ENCODE measurements at regions not wholly inside any gene's neighbourhood (a gene's known extent, or its start where the extent isn't known, plus 50 kb on each side); places are given as distances from the start of the nearest gene placed in this dataset.
"Not testable (repeated sequence)": the region's sequence is repeated elsewhere in the genome, so short reads cannot be mapped to it uniquely, and the experiment has no call there.

DNA sequence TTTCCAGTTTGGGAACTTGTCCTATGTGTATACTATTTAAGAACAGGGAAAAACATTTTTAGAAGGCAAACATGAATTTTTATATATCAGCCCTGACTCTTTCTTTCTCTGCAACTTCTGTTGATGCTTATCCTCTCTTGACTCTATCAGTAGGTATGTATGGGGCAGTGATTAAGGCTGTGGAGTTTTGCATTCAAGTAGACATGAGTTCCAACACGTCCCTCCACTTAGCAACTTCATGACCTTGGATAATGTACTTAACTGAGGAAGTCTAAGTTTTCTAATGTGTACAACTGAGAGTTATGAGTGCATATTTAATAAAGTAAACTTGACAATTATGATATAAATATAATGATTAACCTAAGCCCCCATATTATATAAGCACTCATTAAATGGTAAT is 414.6 kb downstream of the TDRD3 start:
- Histone ChIP-seq H3K4me1 (no peaks in the 10 kb centered on the region), H3K4me3 (no peak overlapping the region), H3K27me3 (no peaks in the 10 kb centered on the region), H3K9me3 (no peaks in the 10 kb centered on the region), H3K36me3 (no peaks in the 10 kb centered on the region), H3K27ac (no peak overlapping the region)
- TF ChIP-seq POLR2AphosphoS5 (IDR thresholded peaks at IDR 0.05; ENCODE audit: insufficient read depth in 1 of 2, low read depth in 1 of 2) = no peak
- no peak for TF ChIP-seq CTCF (IDR thresholded peaks at IDR 0.05)
- TF ChIP-seq POLR2A (IDR thresholded peaks at IDR 0.05) = no peak
- intact Hi-C loops (cut with DNase I) = no loop called here
- DNase-seq (ENCODE audit: extremely low spot score in 2 of 2) = no peak

- H3K4me1 ChIP-seq; H3K9me3 ChIP-seq; H3K36me3 ChIP-seq; H3K27ac ChIP-seq; H3K27me3 ChIP-seq; intact Hi-C loops (cut with DNase I); DNase-seq (ENCODE audit: extremely low spot score in 2 of 2); H3K4me3 ChIP-seq: not testable (repeated sequence)
These were observed 408.6 kb downstream of the TDRD3 start for GRCh38 chr13:60805640-60806039.

DNA sequence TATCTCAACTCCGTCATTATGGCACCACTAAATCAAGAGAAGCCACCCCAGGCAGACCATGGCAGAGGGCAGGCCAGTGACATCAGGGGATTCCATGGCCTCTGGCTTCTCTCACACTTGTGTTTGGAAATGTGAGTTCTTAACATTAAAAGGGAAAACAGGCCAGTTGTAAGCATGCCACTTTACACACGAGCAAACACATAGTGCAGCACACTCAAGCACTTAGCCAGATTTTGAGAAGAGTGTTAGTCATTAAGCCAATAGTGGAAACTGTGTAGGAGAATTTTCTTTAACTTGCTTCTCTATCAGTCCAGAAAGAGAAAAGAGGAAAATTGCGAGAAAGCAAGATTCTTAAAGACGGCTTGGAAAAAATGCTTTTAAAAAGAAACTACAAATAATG is 401.5 kb downstream of the TDRD3 start:
- no peaks in the 10 kb centered on the region for H3K36me3 ChIP-seq
- H3K4me1 ChIP-seq = no peaks in the 10 kb centered on the region
- H3K27me3 ChIP-seq = no peaks in the 10 kb centered on the region
- no peak for DNase-seq (ENCODE audit: extremely low spot score in 2 of 2)
- intact Hi-C loops (cut with DNase I) = no loop called here
- TF ChIP-seq POLR2AphosphoS5 (IDR thresholded peaks at IDR 0.05; ENCODE audit: insufficient read depth in 1 of 2, low read depth in 1 of 2) (no peak), CTCF (IDR thresholded peaks at IDR 0.05) (no peak), POLR2A (IDR thresholded peaks at IDR 0.05) (no peak)
- no peaks in the 10 kb centered on the region for H3K9me3 ChIP-seq
- no peak overlapping the region for H3K27ac ChIP-seq
- no peak overlapping the region for H3K4me3 ChIP-seq

- H3K36me3 ChIP-seq = no peaks in the 10 kb centered on the region
- no peak overlapping the region for H3K27ac ChIP-seq
- no peaks in the 10 kb centered on the region for H3K4me1 ChIP-seq
- no peak overlapping the region for H3K4me3 ChIP-seq
- intact Hi-C loops (cut with DNase I) = no loop called here
- no peaks in the 10 kb centered on the region for H3K27me3 ChIP-seq
- H3K9me3 ChIP-seq = no peaks in the 10 kb centered on the region
- no peak for TF ChIP-seq POLR2AphosphoS5 (IDR thresholded peaks at IDR 0.05; ENCODE audit: insufficient read depth in 1 of 2, low read depth in 1 of 2)
- no peak for TF ChIP-seq CTCF (IDR thresholded peaks at IDR 0.05)
- no peak for TF ChIP-seq POLR2A (IDR thresholded peaks at IDR 0.05)
- DNase-seq (ENCODE audit: extremely low spot score in 2 of 2) = no peak
These were observed 400.1 kb downstream of the TDRD3 start for GRCh38 chr13:60797112-60797511.

GRCh38 chr13:60794751-60795150 is 397.7 kb downstream of the TDRD3 start:
- no peak for DNase-seq (ENCODE audit: extremely low spot score in 2 of 2)
- H3K27ac ChIP-seq = no peak overlapping the region
- H3K9me3 ChIP-seq = no peaks in the 10 kb centered on the region
- H3K27me3 ChIP-seq = no peaks in the 10 kb centered on the region
- no peak overlapping the region for H3K4me3 ChIP-seq
- TF ChIP-seq POLR2A (IDR thresholded peaks at IDR 0.05) = no peak
- TF ChIP-seq POLR2AphosphoS5 (IDR thresholded peaks at IDR 0.05; ENCODE audit: insufficient read depth in 1 of 2, low read depth in 1 of 2) = no peak
- peaks cover 7% of the 10 kb centered on the region for H3K4me1 ChIP-seq
- intact Hi-C loops (cut with DNase I) = no loop called here
- H3K36me3 ChIP-seq = no peaks in the 10 kb centered on the region

DNA sequence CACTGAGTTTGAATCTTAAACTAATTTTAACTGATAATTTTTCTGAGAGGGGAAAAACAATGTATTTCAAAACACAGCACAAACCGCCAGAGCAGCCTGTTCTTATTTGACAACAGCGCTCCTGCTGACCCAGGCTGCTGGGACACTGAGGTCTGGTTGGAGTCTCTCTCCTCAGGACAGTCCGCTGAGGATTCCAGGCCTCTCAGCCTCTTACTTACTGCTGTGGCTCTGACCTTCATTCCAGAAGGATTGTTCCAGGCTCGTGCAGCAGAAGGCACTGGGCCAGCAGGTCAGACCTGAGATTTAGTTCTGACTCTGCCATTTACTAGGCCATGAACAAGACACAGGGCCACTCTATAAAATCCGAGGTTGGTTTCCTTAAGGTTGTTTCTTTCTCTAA is 393.6 kb downstream of the TDRD3 start:
- no peaks in the 10 kb centered on the region for H3K27me3 ChIP-seq
- peaks cover 18% of the 10 kb centered on the region for H3K4me1 ChIP-seq
- TF ChIP-seq POLR2AphosphoS5 (IDR thresholded peaks at IDR 0.05; ENCODE audit: insufficient read depth in 1 of 2, low read depth in 1 of 2) = no peak
- TF ChIP-seq POLR2A (IDR thresholded peaks at IDR 0.05) = no peak
- TF ChIP-seq CTCF (IDR thresholded peaks at IDR 0.05) = no peak
- no peak for DNase-seq (ENCODE audit: extremely low spot score in 2 of 2)
- no peak overlapping the region for H3K27ac ChIP-seq
- H3K4me3 ChIP-seq = no peak overlapping the region
- no peaks in the 10 kb centered on the region for H3K9me3 ChIP-seq
- H3K36me3 ChIP-seq = no peaks in the 10 kb centered on the region
- intact Hi-C loops (cut with DNase I) = no loop called here

All from vagina (tissue), 2 donors.